ENCODE measurements at regions not wholly inside any gene's neighbourhood (a gene's known extent, or its start where the extent isn't known, plus 50 kb on each side); places are given as distances from the start of the nearest gene placed in this dataset.

DNA sequence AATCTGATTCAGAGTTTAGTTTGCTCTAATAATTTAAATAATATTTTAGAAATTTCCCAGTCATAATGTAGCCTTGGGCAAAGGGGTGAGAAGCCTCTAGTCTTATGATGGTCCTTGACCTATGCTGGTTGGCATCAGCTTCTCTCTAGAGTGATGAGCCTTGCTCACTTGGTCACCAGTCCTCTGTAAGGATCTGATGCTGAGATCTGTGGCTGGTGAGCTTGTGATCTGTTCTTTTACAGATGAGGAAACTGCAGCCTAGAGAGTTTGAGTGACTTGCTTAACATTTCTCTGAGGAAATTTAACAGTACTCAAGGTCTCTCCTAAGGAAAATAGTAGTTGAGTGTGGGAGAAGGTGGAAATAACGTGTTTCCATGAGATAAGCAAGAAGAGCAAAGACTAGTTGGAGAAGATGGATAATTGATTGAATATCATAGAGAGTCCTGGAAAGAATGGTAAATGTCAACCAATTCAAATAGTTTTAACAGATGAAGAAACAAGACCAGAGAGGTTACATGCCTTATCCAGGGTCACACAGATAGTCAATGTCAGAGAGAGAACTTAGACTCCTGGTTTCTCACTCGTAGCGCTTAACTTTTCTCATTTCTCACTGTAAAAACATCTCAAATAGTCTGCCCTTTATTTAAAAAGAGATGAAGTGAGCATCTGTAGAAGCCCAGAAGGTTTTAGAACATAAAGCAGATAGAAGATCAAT, 89.7 kb upstream of the ETV6 start:
- H3K36me3 ChIP-seq: no peaks in the 10 kb centered on the region
- H3K9me3 ChIP-seq: no peaks in the 10 kb centered on the region
- no peak for TF ChIP-seq CTCF (IDR thresholded peaks at IDR 0.05; ENCODE audit: low read depth, low read length)
- no peaks in the 10 kb centered on the region; the same call in 1 of the 2 replicates for H3K27me3 ChIP-seq
- no peaks in the 10 kb centered on the region for H3K4me1 ChIP-seq
- DNase-seq: no peak
- no peak overlapping the region for H3K4me3 ChIP-seq (ENCODE audit: low read depth, low read length)

DNA sequence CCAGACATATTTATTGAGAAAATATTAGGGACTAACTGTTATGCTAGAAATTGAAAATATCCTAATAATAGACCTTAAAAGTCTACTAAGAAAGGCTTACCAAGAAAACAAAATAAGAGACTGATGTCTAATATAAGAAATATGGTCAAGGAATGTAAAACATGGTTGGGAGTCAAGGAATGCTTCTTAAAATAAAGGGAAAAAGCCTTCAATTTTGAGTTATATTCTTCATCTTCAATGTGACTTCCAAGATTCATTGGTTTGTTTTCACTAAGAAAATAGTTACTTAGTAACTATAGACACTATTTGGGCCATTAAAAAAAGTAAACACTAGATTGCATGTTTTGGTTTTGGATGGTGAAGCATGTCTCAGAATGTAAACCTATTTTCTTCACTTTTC, 88.1 kb upstream of the ETV6 start:
- TF ChIP-seq CTCF (IDR thresholded peaks at IDR 0.05; ENCODE audit: low read depth, low read length): no peak

GRCh38 chr12:11563785-11564739, 85.4 kb upstream of the ETV6 start:
- TF ChIP-seq CTCF (IDR thresholded peaks at IDR 0.05; ENCODE audit: low read depth, low read length): no peak
- no peaks in the 10 kb centered on the region for H3K36me3 ChIP-seq

More for the DNA sequence above, 88.1 kb upstream of the ETV6 start:
- no peak for DNase-seq
- H3K27me3 ChIP-seq: no peaks in the 10 kb centered on the region
- no peak overlapping the region for H3K4me3 ChIP-seq (ENCODE audit: low read depth, low read length)
- no peaks in the 10 kb centered on the region for H3K4me1 ChIP-seq
- H3K36me3 ChIP-seq: no peaks in the 10 kb centered on the region
- H3K9me3 ChIP-seq: no peaks in the 10 kb centered on the region

DNA sequence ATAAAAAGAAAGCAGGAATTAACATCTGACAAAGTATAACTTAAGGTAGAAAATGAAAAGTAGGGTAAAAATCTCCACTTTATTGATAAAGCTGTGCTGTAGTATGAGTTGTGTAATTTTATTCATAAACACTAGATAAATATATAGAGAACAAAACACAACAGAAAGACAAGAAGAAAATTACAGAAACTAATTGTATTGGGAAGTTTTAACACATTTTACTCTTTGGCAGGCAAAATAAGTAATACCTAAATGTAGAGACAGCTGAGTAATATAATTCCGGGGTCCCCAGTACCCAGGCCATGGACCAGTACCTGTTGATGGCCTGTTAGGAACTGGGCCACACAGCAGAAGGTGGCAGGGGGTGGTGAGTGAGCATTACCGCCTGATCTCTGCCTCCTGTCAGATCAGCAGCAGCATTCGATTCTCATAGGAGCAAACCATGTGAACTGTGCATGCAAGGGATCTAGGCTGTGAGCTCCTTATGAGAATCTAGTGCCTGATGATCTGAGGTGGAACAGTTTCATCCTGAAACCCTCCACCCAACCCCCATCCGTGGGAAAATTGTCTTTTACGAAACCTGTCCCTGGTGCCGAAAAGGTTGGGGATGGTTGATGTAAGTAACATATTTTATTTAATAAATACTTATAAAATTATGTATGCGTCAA, 84.4 kb upstream of the ETV6 start:
- no peak overlapping the region for H3K4me3 ChIP-seq (ENCODE audit: low read depth, low read length)
- TF ChIP-seq CTCF (IDR thresholded peaks at IDR 0.05; ENCODE audit: low read depth, low read length): no peak
- H3K4me1 ChIP-seq: no peaks in the 10 kb centered on the region
- H3K36me3 ChIP-seq: no peaks in the 10 kb centered on the region
- no peaks in the 10 kb centered on the region for H3K9me3 ChIP-seq
- 0 out of 2 replicates have a peak, but pooled peaks cover under 1% of the 10 kb centered on the region for H3K27me3 ChIP-seq
- no peak for DNase-seq

More at GRCh38 chr12:11563785-11564739, 85.4 kb upstream of the ETV6 start:
- Histone ChIP-seq H3K9me3 (no peaks in the 10 kb centered on the region), H3K4me1 (no peaks in the 10 kb centered on the region), H3K4me3 (ENCODE audit: low read depth, low read length) (no peak overlapping the region), H3K27me3 (no peaks in the 10 kb centered on the region)
- DNase-seq: no peak

- no peak for TF ChIP-seq CTCF (IDR thresholded peaks at IDR 0.05; ENCODE audit: low read depth, low read length)
- DNase-seq: no peak
- Histone ChIP-seq H3K9me3 (no peaks in the 10 kb centered on the region), H3K4me3 (ENCODE audit: low read depth, low read length) (no peak overlapping the region), H3K36me3 (no peaks in the 10 kb centered on the region), H3K27me3 (0 out of 2 replicates have a peak, but pooled peaks cover 4% of the 10 kb centered on the region), H3K4me1 (no peaks in the 10 kb centered on the region)
These were observed 83.7 kb upstream of the ETV6 start for GRCh38 chr12:11565752-11566151.

All from BE2C (cell line).